Trophoblast cell (in vitro differentiated cells and primary cell): ENCODE measurements at regions not wholly inside any gene's neighbourhood (a gene's known extent, or its start where the extent isn't known, plus 50 kb on each side); places are given as distances from the start of the nearest gene placed in this dataset.

Experiments used
- DNase-seq, 2 donors: peaks; one replicate each; pipeline ENCODE4 v3.0.0-alpha.2; 2016
- H2AFZ ChIP-seq: 2 replicates; pipeline ENCODE4 v1.6.1; 2013; ENCODE audit warnings: low read length, moderate library complexity, mild to moderate bottlenecking; ENCODE audit not compliant: insufficient read depth, poor library complexity
- H2AK5ac ChIP-seq: 2 replicates; pipeline ENCODE4 v1.6.1; 2013; ENCODE audit warnings: mild to moderate bottlenecking, low read length
- H2BK120ac ChIP-seq: 2 replicates; pipeline ENCODE4 v1.6.1; 2013; ENCODE audit warnings: low read length, mild to moderate bottlenecking, moderate library complexity; ENCODE audit not compliant: insufficient read depth, poor library complexity
- H2BK12ac ChIP-seq: 2 replicates; pipeline ENCODE4 v1.6.1; 2013; ENCODE audit warnings: mild to moderate bottlenecking, low read length, moderate library complexity
- H2BK5ac ChIP-seq: 2 replicates; pipeline ENCODE4 v1.6.1; 2013; ENCODE audit warnings: low read length, low read depth, moderate library complexity, mild to moderate bottlenecking; ENCODE audit not compliant: poor library complexity
- H3K14ac ChIP-seq: 2 replicates; pipeline ENCODE4 v1.6.1; 2013; ENCODE audit warnings: mild to moderate bottlenecking, low read length
- H3K18ac ChIP-seq: 2 replicates; pipeline ENCODE4 v1.6.1; 2013; ENCODE audit warnings: mild to moderate bottlenecking, low read length
- H3K23ac ChIP-seq: 2 replicates; pipeline ENCODE4 v1.6.1; 2013; ENCODE audit warnings: low read length
- H3K27ac ChIP-seq: 2 replicates; pipeline ENCODE4 v1.5.1; 2013; ENCODE audit warnings: low read depth, mild to moderate bottlenecking, inconsistent platforms, low read length, moderate library complexity
- H3K27me3 ChIP-seq: 2 replicates; pipeline ENCODE4 v1.6.1; 2013; ENCODE audit warnings: inconsistent platforms, mild to moderate bottlenecking, low read length, moderate library complexity; ENCODE audit not compliant: insufficient read depth
- H3K36me3 ChIP-seq, 2 experiments: 1 replicate in 1 of 2; 2 replicates in 1 of 2; pipeline ENCODE4 v1.6.1; 2013; ENCODE audit warnings: low read length in 2 of 2, mild to moderate bottlenecking in 2 of 2, moderate library complexity in 1 of 2; ENCODE audit not compliant: insufficient read depth in 2 of 2, control insufficient read depth in 1 of 2
- H3K4ac ChIP-seq: 2 replicates; pipeline ENCODE4 v1.6.1; 2013; ENCODE audit warnings: low read depth, mild to moderate bottlenecking, low read length, moderate library complexity
- H3K4me1 ChIP-seq, 2 experiments: 1 replicate in 1 of 2; 2 replicates in 1 of 2; pipeline ENCODE4 v1.6.1; 2013; ENCODE audit warnings: low read length in 2 of 2, mild to moderate bottlenecking in 2 of 2, moderate library complexity in 1 of 2; ENCODE audit not compliant: insufficient read depth in 2 of 2, control insufficient read depth in 1 of 2
- H3K4me2 ChIP-seq: 2 replicates; pipeline ENCODE4 v1.6.1; 2013; ENCODE audit warnings: inconsistent platforms, mild to moderate bottlenecking, low read length, moderate library complexity
- H3K4me3 ChIP-seq: 2 replicates; pipeline ENCODE4 v1.5.1; 2013; ENCODE audit warnings: mild to moderate bottlenecking, low read depth, low read length, inconsistent platforms
- H3K79me1 ChIP-seq: one replicate; pipeline ENCODE4 v1.6.1; 2013; ENCODE audit warnings: low read length
- H3K79me2 ChIP-seq: 2 replicates; pipeline ENCODE4 v1.6.1; 2013; ENCODE audit warnings: low read length, mild to moderate bottlenecking; ENCODE audit not compliant: control insufficient read depth, insufficient read depth, poor library complexity
- H3K9ac ChIP-seq: 2 replicates; pipeline ENCODE4 v1.6.1; 2013; ENCODE audit warnings: mild to moderate bottlenecking, low read length
- H3K9me3 ChIP-seq: 2 replicates; pipeline ENCODE4 v1.6.1; 2013; ENCODE audit warnings: low read depth, mild to moderate bottlenecking, control low read depth, inconsistent platforms, low read length; ENCODE audit not compliant: insufficient read depth
- H4K12ac ChIP-seq: 2 replicates; pipeline ENCODE4 v1.6.1; 2013; ENCODE audit warnings: low read depth, mild to moderate bottlenecking, low read length, moderate library complexity
- H4K8ac ChIP-seq: 2 replicates; pipeline ENCODE4 v1.6.1; 2013; ENCODE audit warnings: low read depth, mild to moderate bottlenecking, low read length, moderate library complexity
- H4K91ac ChIP-seq: one replicate; pipeline ENCODE4 v1.6.1; 2013; ENCODE audit warnings: low read depth, mild to moderate bottlenecking, low read length, moderate library complexity
- WGBS: extraction: QIAGEN DNeasy Blood & Tissue Kit; methylation state at CpG from one replicate; pipeline ENCODE4 v1.1.7; 2013; ENCODE audit warnings: missing lambda C conversion rate; ENCODE audit not compliant: insufficient read length, insufficient coverage; ENCODE audit errors: extremely low coverage; 5-methylcytosine and 5-hydroxymethylcytosine counted together

- H2AFZ ChIP-seq, result no peak overlapping the region
- no peak for DNase-seq
- H3K4me1 ChIP-seq, result peaks cover 10 to 26% of the 10 kb centered on the region in 2 experiments
- H3K18ac ChIP-seq, result no peak overlapping the region
- no peak overlapping the region for H4K8ac ChIP-seq
- H3K27ac ChIP-seq, result no peak overlapping the region
- H3K9me3 ChIP-seq, result no peaks in the 10 kb centered on the region
- no peaks in the 10 kb centered on the region for H3K27me3 ChIP-seq
- no peak overlapping the region for H3K14ac ChIP-seq
- H3K79me1 ChIP-seq, result peaks cover 15% of the 10 kb centered on the region
- peak overlapping the region; percentile 14 for H3K4ac ChIP-seq
- peaks cover 3% of the 10 kb centered on the region for H3K79me2 ChIP-seq
- H3K23ac ChIP-seq, result no peak overlapping the region
- H4K91ac ChIP-seq, result no peak overlapping the region
- H3K4me3 ChIP-seq, result no peak overlapping the region
- peaks cover 3 to 6% of the 10 kb centered on the region in 2 experiments for H3K36me3 ChIP-seq
- H2BK5ac ChIP-seq, result no peak overlapping the region
- H2BK120ac ChIP-seq, result no peak overlapping the region
- no CpG with 5 or more reads among the region's 1 CpG for WGBS
- H3K4me2 ChIP-seq, result no peak overlapping the region
- H3K9ac ChIP-seq, result no peak overlapping the region
- no peak overlapping the region for H2BK12ac ChIP-seq
- no peak overlapping the region for H2AK5ac ChIP-seq
- no peak overlapping the region for H4K12ac ChIP-seq
Measured at GRCh38 chr13:99075268-99076191, 97.7 kb upstream of the DOCK9 start.

DNA sequence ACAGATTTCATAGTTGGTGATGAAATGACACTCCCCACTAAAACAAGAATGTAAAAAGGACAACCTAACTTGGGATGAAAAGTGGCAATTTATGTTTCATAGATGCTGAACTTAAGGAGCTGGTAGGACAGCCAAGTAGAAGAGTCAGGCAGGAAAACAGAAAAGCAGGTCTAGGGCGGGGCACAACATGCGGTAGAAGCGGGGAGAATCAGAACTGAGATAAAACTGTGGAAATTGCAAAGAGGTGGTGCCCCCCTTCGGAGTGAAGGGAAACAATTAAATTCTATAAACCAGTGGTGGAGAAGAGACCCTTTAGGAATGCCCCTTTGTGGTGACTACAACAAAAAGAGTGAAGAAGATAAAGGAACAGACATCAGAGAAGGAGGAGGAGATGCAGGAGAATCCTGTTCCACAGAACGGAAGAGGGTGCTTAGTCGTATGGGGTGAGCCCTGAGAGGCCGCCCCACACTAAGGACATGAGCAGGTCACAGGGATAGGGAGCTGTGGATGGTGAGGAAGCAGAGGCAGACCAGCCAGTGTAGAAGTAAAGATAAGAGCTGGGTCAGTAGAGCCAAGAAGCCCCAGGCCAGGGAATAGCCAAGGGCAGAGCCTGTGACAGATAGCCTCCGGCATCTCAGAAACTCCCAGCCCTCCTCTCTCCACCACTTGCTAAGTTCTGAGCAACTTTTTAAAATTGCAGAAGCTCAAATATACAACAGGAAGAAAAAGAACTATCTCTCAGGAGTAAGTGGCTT is 100.3 kb upstream of the DOCK9 start:
- peak; percentile 87 to 92 for DNase-seq
- Histone ChIP-seq H2BK5ac (no peak overlapping the region), H3K23ac (no peak overlapping the region), H3K79me2 (peaks cover 5% of the 10 kb centered on the region), H3K18ac (no peak overlapping the region), H3K9ac (no peak overlapping the region), H3K79me1 (peaks cover 15% of the 10 kb centered on the region), H4K91ac (peak overlapping the region; percentile 28), H3K4me2 (no peak overlapping the region), H2BK120ac (peak overlapping the region; percentile 46), H2BK12ac (peak overlapping the region; percentile 54), H2AK5ac (no peak overlapping the region), H3K4me3 (no peak overlapping the region), H4K12ac (no peak overlapping the region), H2AFZ (no peak overlapping the region), H3K9me3 (no peaks in the 10 kb centered on the region), H4K8ac (peak overlapping the region; percentile 51), H3K27me3 (no peaks in the 10 kb centered on the region), H3K27ac (peak overlapping the region; percentile 10), H3K36me3 (peaks cover 0 to 5% of the 10 kb centered on the region in 2 experiments), H3K4me1 (peaks cover 7 to 12% of the 10 kb centered on the region in 2 experiments), H3K14ac (no peak overlapping the region), H3K4ac (peak overlapping the region; percentile 75)
- no CpG with 5 or more reads among the region's 8 CpGs for WGBS

GRCh38 chr13:99080131-99080530 is 102.3 kb upstream of the DOCK9 start:
- Histone ChIP-seq H3K9me3 (no peaks in the 10 kb centered on the region), H2AFZ (no peak overlapping the region), H3K4me2 (no peak overlapping the region), H4K91ac (no peak overlapping the region), H3K27me3 (no peaks in the 10 kb centered on the region), H3K79me1 (peaks cover 7% of the 10 kb centered on the region), H3K4me1 (peaks cover 16 to 17% of the 10 kb centered on the region in 2 experiments), H3K79me2 (peaks cover 10% of the 10 kb centered on the region), H2AK5ac (no peak overlapping the region), H2BK5ac (no peak overlapping the region), H3K23ac (no peak overlapping the region), H2BK120ac (no peak overlapping the region), H2BK12ac (no peak overlapping the region), H3K36me3 (peaks cover 0 to 5% of the 10 kb centered on the region in 2 experiments), H3K9ac (peak overlapping the region; percentile 42), H3K4me3 (no peak overlapping the region), H3K4ac (peak overlapping the region; percentile 49), H4K12ac (no peak overlapping the region), H3K27ac (no peak overlapping the region), H3K18ac (no peak overlapping the region), H3K14ac (no peak overlapping the region), H4K8ac (no peak overlapping the region)
- DNase-seq, result peak; percentile 20 to 35
- WGBS, result no CpG with 5 or more reads among the region's 2 CpGs

GRCh38 chr13:99083981-99084380 is 106.1 kb upstream of the DOCK9 start:
- no peak overlapping the region for H4K8ac ChIP-seq
- no CpG with 5 or more reads among the region's 2 CpGs for WGBS

More at GRCh38 chr13:99083981-99084380, 106.1 kb upstream of the DOCK9 start:
- no peak overlapping the region for H2BK12ac ChIP-seq
- no peak overlapping the region for H3K23ac ChIP-seq
- no peak overlapping the region for H3K27ac ChIP-seq
- H3K4me3 ChIP-seq, result no peak overlapping the region
- no peak overlapping the region for H2BK5ac ChIP-seq
- H3K18ac ChIP-seq, result no peak overlapping the region
- no peak overlapping the region for H3K4me2 ChIP-seq
- no peak for DNase-seq
- peak overlapping the region; percentile 30 for H3K4ac ChIP-seq
- no peak overlapping the region for H4K12ac ChIP-seq
- H3K36me3 ChIP-seq, result no peaks in the 10 kb centered on the region
- no peak overlapping the region for H3K9ac ChIP-seq
- no peak overlapping the region for H2BK120ac ChIP-seq
- no peaks in the 10 kb centered on the region for H3K27me3 ChIP-seq
- no peak overlapping the region for H2AK5ac ChIP-seq
- no peaks in the 10 kb centered on the region for H3K9me3 ChIP-seq
- no peak overlapping the region for H3K14ac ChIP-seq
- peaks cover 22% of the 10 kb centered on the region for H3K79me1 ChIP-seq
- peaks cover 15 to 16% of the 10 kb centered on the region in 2 experiments for H3K4me1 ChIP-seq
- peaks cover 24% of the 10 kb centered on the region for H3K79me2 ChIP-seq
- no peak overlapping the region for H4K91ac ChIP-seq
- H2AFZ ChIP-seq, result no peak overlapping the region
